ENCODE measurements at regions not wholly inside any gene's neighbourhood (a gene's known extent, or its start where the extent isn't known, plus 50 kb on each side); places are given as distances from the start of the nearest gene placed in this dataset.

GRCh38 chr6:154919806-154920205 lies 75.3 kb upstream of the TIAM2 start:
- no peak overlapping the region for H2AFZ ChIP-seq (ENCODE audit: insufficient read depth, low read depth, low read length, poor library complexity, severe bottlenecking)
- H3K9me3 Mint-ChIP-seq (ENCODE audit: insufficient read depth), result no peaks in the 10 kb centered on the region
- CTCF ChIA-PET, result interaction anchor here (1.6 kb wide), 1 partner anchor 8 kb away, joined by 10 read pairs; no protein-coding TSS in a partner anchor

DNA sequence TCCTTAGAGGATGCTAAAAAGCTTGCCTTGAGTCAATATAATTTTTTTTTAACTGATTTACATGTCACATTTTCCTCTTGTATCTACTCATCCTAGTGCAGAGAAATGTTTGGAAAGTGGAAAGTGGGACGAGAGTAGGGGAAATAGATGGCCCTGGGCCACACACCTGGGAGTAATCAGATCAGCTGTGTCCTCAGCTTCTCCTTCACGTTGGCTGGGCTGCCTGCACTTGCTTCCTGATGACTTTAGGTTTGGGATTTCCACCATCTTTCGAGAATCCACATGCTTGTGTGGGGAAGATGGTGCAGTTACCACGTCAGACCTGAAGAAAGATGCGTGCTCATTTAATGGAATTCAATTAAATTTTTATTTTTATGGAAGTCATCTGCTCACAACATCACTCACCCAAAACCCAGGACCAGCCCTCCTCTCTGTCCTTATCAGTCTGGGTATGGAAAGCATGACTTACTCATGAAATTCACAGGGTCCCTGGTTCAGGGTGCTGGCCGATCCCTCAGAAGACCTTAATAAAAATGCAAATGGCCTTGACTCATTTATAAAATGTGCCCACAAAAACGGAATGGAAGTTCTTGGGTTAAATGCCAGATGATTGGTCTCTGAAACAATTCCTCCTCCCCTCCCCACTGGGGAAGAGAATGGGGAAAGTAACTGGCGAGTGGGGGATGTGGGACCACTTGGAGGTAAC lies 74.5 kb upstream of the TIAM2 start:
- Mint-ChIP-seq H3K27me3 (no peaks in the 10 kb centered on the region), H3K27ac (no peak overlapping the region), H3K4me1 (peaks cover 7% of the 10 kb centered on the region), H3K4me3 (no peak overlapping the region), H3K9me3 (ENCODE audit: insufficient read depth) (no peaks in the 10 kb centered on the region)
- Histone ChIP-seq H2AFZ (ENCODE audit: insufficient read depth, low read depth, low read length, poor library complexity, severe bottlenecking) (no peak overlapping the region), H3K4me1 (ENCODE audit: control insufficient read depth in 2 of 2, insufficient read depth in 2 of 2, low read length in 2 of 2) (peaks cover 7 to 9% of the 10 kb centered on the region in 2 donors), H3K27ac (ENCODE audit: low read length in 2 of 2) (no peak overlapping the region), H3K36me3 (replicated peaks in 1 of 2; ENCODE audit: control extremely low read depth in 1 of 2, control insufficient read depth in 1 of 2, extremely low read depth in 1 of 2, insufficient read depth in 2 of 2, low read length in 1 of 2) (no peaks in the 10 kb centered on the region), H3K27me3 (replicated peaks in 1 of 4; ENCODE audit: control extremely low read depth in 1 of 4, control insufficient read depth in 3 of 4, insufficient read depth in 4 of 4, low read length in 3 of 4) (no peaks in the 10 kb centered on the region), H4K20me1 (ENCODE audit: control insufficient read depth, insufficient read depth, low read length, poor library complexity, severe bottlenecking) (no peaks in the 10 kb centered on the region), H3K4me2 (replicated peaks; ENCODE audit: low read depth, low read length, poor library complexity, severe bottlenecking) (no peak overlapping the region), H3K79me2 (ENCODE audit: control insufficient read depth, insufficient read depth, low read length) (no peaks in the 10 kb centered on the region), H3K4me3 (ENCODE audit: control extremely low read depth in 1 of 5, extremely low read depth in 1 of 5, insufficient read depth in 1 of 5, low read depth in 2 of 5, low read length in 4 of 5) (no peak overlapping the region), H3K9me3 (ENCODE audit: control extremely low read depth in 1 of 3, control insufficient read depth in 2 of 3, insufficient read depth in 1 of 3, low read length in 2 of 3) (no peaks in the 10 kb centered on the region), H3K9ac (ENCODE audit: low read length) (no peak overlapping the region)
- POLR2A ChIA-PET, result no interaction called here
- 100% methylated on average over 2 of the region's 8 CpGs for WGBS (ENCODE audit: insufficient coverage)
- intact Hi-C loops (cut with micrococcal nuclease), result no loop called here
- DNase-seq, result no peak
- no peak for TF ChIP-seq EZH2 (IDR thresholded peaks at IDR 0.05; ENCODE audit: borderline replicate concordance, insufficient read depth, low read depth, low read length, poor library complexity, severe bottlenecking)
- TF ChIP-seq, protein P1, sequence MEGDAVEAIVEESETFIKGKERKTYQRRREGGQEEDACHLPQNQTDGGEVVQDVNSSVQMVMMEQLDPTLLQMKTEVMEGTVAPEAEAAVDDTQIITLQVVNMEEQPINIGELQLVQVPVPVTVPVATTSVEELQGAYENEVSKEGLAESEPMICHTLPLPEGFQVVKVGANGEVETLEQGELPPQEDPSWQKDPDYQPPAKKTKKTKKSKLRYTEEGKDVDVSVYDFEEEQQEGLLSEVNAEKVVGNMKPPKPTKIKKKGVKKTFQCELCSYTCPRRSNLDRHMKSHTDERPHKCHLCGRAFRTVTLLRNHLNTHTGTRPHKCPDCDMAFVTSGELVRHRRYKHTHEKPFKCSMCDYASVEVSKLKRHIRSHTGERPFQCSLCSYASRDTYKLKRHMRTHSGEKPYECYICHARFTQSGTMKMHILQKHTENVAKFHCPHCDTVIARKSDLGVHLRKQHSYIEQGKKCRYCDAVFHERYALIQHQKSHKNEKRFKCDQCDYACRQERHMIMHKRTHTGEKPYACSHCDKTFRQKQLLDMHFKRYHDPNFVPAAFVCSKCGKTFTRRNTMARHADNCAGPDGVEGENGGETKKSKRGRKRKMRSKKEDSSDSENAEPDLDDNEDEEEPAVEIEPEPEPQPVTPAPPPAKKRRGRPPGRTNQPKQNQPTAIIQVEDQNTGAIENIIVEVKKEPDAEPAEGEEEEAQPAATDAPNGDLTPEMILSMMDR (IDR thresholded peaks at IDR 0.05), result no peak
- CTCF ChIA-PET, result no interaction called here
- no peak for ATAC-seq (ENCODE audit: low read depth)

More at GRCh38 chr6:154919806-154920205, 75.3 kb upstream of the TIAM2 start:
- H3K4me3 ChIP-seq (ENCODE audit: control extremely low read depth in 1 of 5, extremely low read depth in 1 of 5, insufficient read depth in 1 of 5, low read depth in 2 of 5, low read length in 4 of 5), result no peak overlapping the region
- TF ChIP-seq, protein P1 (IDR thresholded peaks at IDR 0.05), result no peak
- TF ChIP-seq EZH2 (IDR thresholded peaks at IDR 0.05; ENCODE audit: borderline replicate concordance, insufficient read depth, low read depth, low read length, poor library complexity, severe bottlenecking), result no peak
- DNase-seq, result no peak
- POLR2A ChIA-PET, result no interaction called here
- no peak for ATAC-seq (ENCODE audit: low read depth)
- no peak overlapping the region for H3K9ac ChIP-seq (ENCODE audit: low read length)
- Mint-ChIP-seq H3K4me3 (no peak overlapping the region), H3K27ac (no peak overlapping the region), H3K4me1 (peaks cover 7% of the 10 kb centered on the region), H3K27me3 (no peaks in the 10 kb centered on the region)
- no peak overlapping the region for H3K27ac ChIP-seq (ENCODE audit: low read length in 2 of 2)
- no peaks in the 10 kb centered on the region for H4K20me1 ChIP-seq (ENCODE audit: control insufficient read depth, insufficient read depth, low read length, poor library complexity, severe bottlenecking)
- 98% methylated on average over 4 of the region's 5 CpGs for WGBS (ENCODE audit: insufficient coverage)
- peaks cover 7 to 9% of the 10 kb centered on the region in 2 donors for H3K4me1 ChIP-seq (ENCODE audit: control insufficient read depth in 2 of 2, insufficient read depth in 2 of 2, low read length in 2 of 2)
- no peaks in the 10 kb centered on the region for H3K27me3 ChIP-seq (replicated peaks in 1 of 4; ENCODE audit: control extremely low read depth in 1 of 4, control insufficient read depth in 3 of 4, insufficient read depth in 4 of 4, low read length in 3 of 4)
- intact Hi-C loops (cut with micrococcal nuclease), result no loop called here
- no peak overlapping the region for H3K4me2 ChIP-seq (replicated peaks; ENCODE audit: low read depth, low read length, poor library complexity, severe bottlenecking)
- no peaks in the 10 kb centered on the region for H3K79me2 ChIP-seq (ENCODE audit: control insufficient read depth, insufficient read depth, low read length)
- no peaks in the 10 kb centered on the region for H3K9me3 ChIP-seq (ENCODE audit: control extremely low read depth in 1 of 3, control insufficient read depth in 2 of 3, insufficient read depth in 1 of 3, low read length in 2 of 3)
- H3K36me3 ChIP-seq (replicated peaks in 1 of 2; ENCODE audit: control extremely low read depth in 1 of 2, control insufficient read depth in 1 of 2, extremely low read depth in 1 of 2, insufficient read depth in 2 of 2, low read length in 1 of 2), result no peaks in the 10 kb centered on the region
